H1 (cell line): ENCODE measurements at regions not wholly inside any gene's neighbourhood (a gene's known extent, or its start where the extent isn't known, plus 50 kb on each side); places are given as distances from the start of the nearest gene placed in this dataset.

Experiments
- CTCF ChIA-PET: fragments of 300-600 bp; sonication (Branson Sonifier 250); formaldehyde crosslinking; loops from one replicate; lab custom pipeline; 2021; ENCODE audit not compliant: partially characterized antibody; lab: Charles Lee
- POLR2A ChIA-PET: fragments of 300-600 bp; sonication (Branson Sonifier 250); formaldehyde crosslinking; loops from one replicate; lab custom pipeline; 2021; ENCODE audit warnings: inconsistent platforms; ENCODE audit not compliant: partially characterized antibody; lab: Charles Lee
- DNase-seq, 2 experiments: peaks; one replicate each; pipeline versions ENCODE4 v3.0.0 to v3.0.0-alpha.2; 2010 to 2022; ENCODE audit warnings: low spot score in 2 of 2, low read depth in 1 of 2, mixed read lengths in 1 of 2
- FAIRE-seq: peaks from 2 replicates; lab custom pipeline; 2011; peaks lifted over from hg19 to GRCh38; lab: Jason Lieb, UNC
- H2AFZ ChIP-seq: 2 replicates; pipeline ENCODE4 v1.8.1; 2012; ENCODE audit warnings: low read length, inconsistent platforms
- H2AK5ac ChIP-seq: 2 replicates; pipeline ENCODE4 v1.6.1; 2013; ENCODE audit warnings: low read depth, low read length
- H2BK120ac ChIP-seq: replicated peaks from 2 replicates; pipeline ENCODE3; 2013; ENCODE audit warnings: low read depth, low read length, inconsistent platforms
- H2BK12ac ChIP-seq: 2 replicates; pipeline ENCODE4 v1.6.1; 2013; ENCODE audit warnings: low read depth, low read length
- H2BK15ac ChIP-seq: 2 replicates; pipeline ENCODE4 v1.6.1; 2013; ENCODE audit warnings: low read length
- H2BK20ac ChIP-seq: 2 replicates; pipeline ENCODE4 v1.6.1; 2013; ENCODE audit warnings: low read length
- H2BK5ac ChIP-seq: 2 replicates; pipeline ENCODE4 v1.6.1; 2013; ENCODE audit warnings: low read depth, low read length
- H3K14ac ChIP-seq: 2 replicates; pipeline ENCODE4 v1.6.1; 2013; ENCODE audit warnings: inconsistent platforms; ENCODE audit not compliant: insufficient read length
- H3K18ac ChIP-seq: 2 replicates; pipeline ENCODE4 v1.6.1; 2013; ENCODE audit warnings: low read length; ENCODE audit errors: extremely low read depth
- H3K23ac ChIP-seq: 2 replicates; pipeline ENCODE4 v1.6.1; 2013; ENCODE audit warnings: inconsistent platforms; ENCODE audit not compliant: insufficient read length
- H3K23me2 ChIP-seq: 2 replicates; pipeline ENCODE4 v1.6.1; 2013; ENCODE audit warnings: low read depth, low read length
- H3K27ac ChIP-seq: 2 replicates; pipeline ENCODE4 v1.6.1; 2011; ENCODE audit warnings: low read depth, low read length, inconsistent platforms
- H3K27me3 ChIP-seq, 4 experiments: replicated peaks in 1 of 4; 1 replicate in 1 of 4; 2 replicates in 3 of 4; pipeline versions ENCODE4 v1.6.1 to v1.8.1; 2011 to 2013; ENCODE audit warnings: low read length in 3 of 4, mild to moderate bottlenecking in 3 of 4, inconsistent platforms in 2 of 4, mixed read lengths in 2 of 4, moderate library complexity in 1 of 4; ENCODE audit not compliant: control insufficient read depth in 3 of 4, insufficient read depth in 3 of 4; ENCODE audit errors: extremely low read depth in 1 of 4
- H3K36me3 ChIP-seq, 4 experiments: 2 replicates each; pipeline versions ENCODE4 v1.6.1 to v1.8.1; 2011 to 2013; ENCODE audit warnings: mild to moderate bottlenecking in 4 of 4, low read length in 3 of 4, moderate library complexity in 2 of 4, control low read depth in 1 of 4, inconsistent platforms in 1 of 4; ENCODE audit not compliant: insufficient read depth in 4 of 4, control insufficient read depth in 2 of 4
- H3K4ac ChIP-seq: replicated peaks from 2 replicates; pipeline ENCODE3; 2013; ENCODE audit warnings: low read length, low read depth, mixed read lengths, inconsistent platforms; ENCODE audit not compliant: insufficient read length
- H3K4me1 ChIP-seq, 4 experiments: replicated peaks in 1 of 4; 1 replicate in 1 of 4; 2 replicates in 3 of 4; pipeline versions ENCODE4 v1.6.1 to v1.8.1; 2011 to 2013; ENCODE audit warnings: low read length in 3 of 4, inconsistent platforms in 2 of 4, mixed read lengths in 1 of 4; ENCODE audit not compliant: insufficient read depth in 4 of 4, control insufficient read depth in 3 of 4
- H3K4me2 ChIP-seq, 2 experiments: 2 replicates each; pipeline versions ENCODE4 v1.6.1 to v1.8.1; 2011 to 2013; ENCODE audit warnings: low read depth in 2 of 2, low read length in 2 of 2, control low read depth in 1 of 2, inconsistent platforms in 1 of 2, mild to moderate bottlenecking in 1 of 2; ENCODE audit not compliant: insufficient read depth in 1 of 2
- H3K4me3 ChIP-seq, 4 experiments: fragments of 200-600, 300-600 bp in 1 of 4; sonication (generic), shearing (Covaris generic), sonication (Bioruptor Twin) in 1 of 4; 2 replicates each; pipeline versions ENCODE4 v1.5.1 to v1.8.1; 2011 to 2016; ENCODE audit warnings: low read length in 4 of 4, low read depth in 3 of 4, control low read depth in 2 of 4, inconsistent platforms in 2 of 4, mild to moderate bottlenecking in 2 of 4, mixed read lengths in 1 of 4, moderate library complexity in 1 of 4; ENCODE audit not compliant: insufficient read depth in 2 of 4; ENCODE audit errors: extremely low read depth in 1 of 4
- H3K56ac ChIP-seq: replicated peaks from 2 replicates; pipeline ENCODE3; 2013; ENCODE audit warnings: low read depth, mild to moderate bottlenecking, mixed read lengths, low read length, inconsistent platforms; ENCODE audit not compliant: insufficient read length
- H3K79me1 ChIP-seq: 2 replicates; pipeline ENCODE4 v1.6.1; 2013; ENCODE audit warnings: low read depth, low read length, control low read depth
- H3K79me2 ChIP-seq, 2 experiments: 2 replicates each; pipeline versions ENCODE4 v1.6.1 to v1.8.1; 2012 to 2013; ENCODE audit warnings: low read length in 2 of 2, mild to moderate bottlenecking in 2 of 2, inconsistent platforms in 1 of 2; ENCODE audit not compliant: insufficient read depth in 2 of 2, control insufficient read depth in 1 of 2
- H3K9ac ChIP-seq, 4 experiments: replicated peaks in 1 of 4; 1 replicate in 1 of 4; 2 replicates in 3 of 4; pipeline versions ENCODE4 v1.6.1 to v1.8.1; 2011 to 2013; ENCODE audit warnings: low read depth in 3 of 4, low read length in 3 of 4, control low read depth in 2 of 4, mild to moderate bottlenecking in 2 of 4, moderate library complexity in 2 of 4, inconsistent platforms in 1 of 4; ENCODE audit errors: extremely low read depth in 1 of 4
- H3K9me3 ChIP-seq, 2 experiments: 2 replicates each; pipeline versions ENCODE4 v1.6.1 to v1.8.1; 2012 to 2013; ENCODE audit warnings: mild to moderate bottlenecking in 2 of 2, moderate library complexity in 2 of 2, control low read depth in 1 of 2, inconsistent platforms in 1 of 2, low read depth in 1 of 2, low read length in 1 of 2, mixed read lengths in 1 of 2; ENCODE audit not compliant: insufficient read depth in 2 of 2
- H4K20me1 ChIP-seq, 2 experiments: replicated peaks in 1 of 2; 2 replicates each; pipeline versions ENCODE3 to v1.8.1; 2011 to 2013; ENCODE audit warnings: inconsistent platforms in 2 of 2, low read length in 2 of 2, mild to moderate bottlenecking in 1 of 2; ENCODE audit not compliant: insufficient read depth in 2 of 2, control insufficient read depth in 1 of 2
- H4K5ac ChIP-seq: 2 replicates; pipeline ENCODE4 v1.6.1; 2013; ENCODE audit warnings: low read length, low read depth, mixed read lengths, inconsistent platforms; ENCODE audit not compliant: insufficient read length
- H4K8ac ChIP-seq: 2 replicates; pipeline ENCODE4 v1.8.0; 2013; ENCODE audit warnings: mild to moderate bottlenecking, moderate library complexity, low read length, inconsistent platforms; ENCODE audit not compliant: insufficient read depth; ENCODE audit errors: extremely low read depth
- H4K91ac ChIP-seq: replicated peaks from 2 replicates; pipeline ENCODE3; 2013; ENCODE audit warnings: low read length, mixed read lengths, inconsistent platforms; ENCODE audit not compliant: insufficient read length
- ATF3 ChIP-seq: IDR thresholded peaks from 2 replicates; pipeline ENCODE4 v1.6.1; 2011; ENCODE audit warnings: low read depth, mild to moderate bottlenecking, low read length; ENCODE audit not compliant: insufficient read depth
- CTBP2 ChIP-seq: IDR thresholded peaks from 2 replicates; pipeline ENCODE4 v1.7.0; 2011; ENCODE audit warnings: borderline replicate concordance, mild to moderate bottlenecking, moderate library complexity, mixed read lengths, low read length; ENCODE audit not compliant: insufficient read depth, insufficient read length
- CTCF ChIP-seq, 3 experiments: IDR thresholded peaks; 1 replicate in 2 of 3; 2 replicates in 1 of 3; pipeline versions ENCODE4 v1.5.1 to v1.6.1; 2011; ENCODE audit warnings: low read length in 3 of 3, mild to moderate bottlenecking in 3 of 3, inconsistent platforms in 2 of 3, low read depth in 1 of 3, moderate library complexity in 1 of 3; ENCODE audit not compliant: insufficient read depth in 1 of 3; ENCODE audit errors: control extremely low read depth in 1 of 3
- HDAC2 ChIP-seq, 2 experiments: fragments of 300-600 bp in 1 of 2; sonication (generic) in 1 of 2; IDR thresholded peaks; 2 replicates each; pipeline ENCODE4 v1.6.1; 2011 to 2012; ENCODE audit warnings: low read depth in 2 of 2, low read length in 2 of 2, mild to moderate bottlenecking in 2 of 2, moderate library complexity in 2 of 2, borderline replicate concordance in 1 of 2, inconsistent platforms in 1 of 2
- KDM1A ChIP-seq: fragments of 200-600, 300-600 bp; sonication (generic); IDR thresholded peaks from 2 replicates; pipeline ENCODE4 v1.7.1; 2016; ENCODE audit warnings: mild to moderate bottlenecking, low read length, borderline replicate concordance
- POU5F1 ChIP-seq: IDR thresholded peaks from 2 replicates; pipeline ENCODE4 v1.6.1; 2011; ENCODE audit warnings: low read depth, mild to moderate bottlenecking, low read length, moderate library complexity
- SAP30 ChIP-seq: fragments of 300-600 bp; sonication (generic); IDR thresholded peaks from 2 replicates; pipeline ENCODE4 v1.7.1; 2012; ENCODE audit warnings: low read length, moderate library complexity, mild to moderate bottlenecking, inconsistent platforms; ENCODE audit not compliant: insufficient read depth, insufficient replicate concordance
- SIN3A ChIP-seq, 2 experiments: IDR thresholded peaks in 1 of 2; conservative IDR thresholded peaks in 1 of 2; 2 replicates each; pipeline ENCODE4 v1.6.1; 2011 to 2012; ENCODE audit warnings: low read length in 2 of 2, improper control_type of control experiment in 1 of 2, low read depth in 1 of 2, mild to moderate bottlenecking in 1 of 2
- WGBS, 2 experiments: shearing (Covaris generic) in 1 of 2; methylation state at CpG; one replicate each; pipeline versions ENCODE4 v1.1.6 to v1.1.7; 2013 to 2015; ENCODE audit warnings: low lambda C conversion rate in 2 of 2, mixed read lengths in 2 of 2, inconsistent platforms in 1 of 2, low coverage in 1 of 2, missing lambda C conversion rate in 1 of 2; ENCODE audit not compliant: insufficient replicate concordance in 2 of 2, insufficient coverage in 1 of 2, insufficient read length in 1 of 2; ENCODE audit errors: extremely low coverage in 1 of 2, missing lambda C conversion rate in 1 of 2; 5-methylcytosine and 5-hydroxymethylcytosine counted together

- Histone ChIP-seq H3K79me2 (no peaks in the 10 kb centered on the region), H3K9me3 (no peaks in the 10 kb centered on the region), H3K18ac (no peak overlapping the region), H2BK5ac (no peak overlapping the region), H3K4me2 (no peak overlapping the region), H2BK120ac (no peak overlapping the region), H2BK12ac (no peak overlapping the region), H3K4me3 (no peak overlapping the region), H3K56ac (no peak overlapping the region), H3K27me3 (no peaks in the 10 kb centered on the region), H3K4me1 (peaks cover 0 to 7% (median 0%) of the 10 kb centered on the region in 4 experiments; a peak in 1 of 7 replicates), H2AFZ (no peak overlapping the region), H3K27ac (no peak overlapping the region), H2BK15ac (no peak overlapping the region), H3K23ac (no peak overlapping the region), H3K4ac (no peak overlapping the region), H2AK5ac (no peak overlapping the region), H4K91ac (no peak overlapping the region), H3K9ac (no peak overlapping the region), H3K14ac (no peak overlapping the region), H2BK20ac (no peak overlapping the region), H4K5ac (no peak overlapping the region), H3K79me1 (no peaks in the 10 kb centered on the region), H4K8ac (no peak overlapping the region), H3K23me2 (no peaks in the 10 kb centered on the region), H3K36me3 (no peaks in the 10 kb centered on the region), H4K20me1 (no peaks in the 10 kb centered on the region)
- FAIRE-seq = no peak
- CTCF ChIA-PET = interaction anchor here (1.0 kb wide), 1 partner anchor 108 kb away, joined by 3 read pairs; no protein-coding TSS in a partner anchor
- no peak for TF ChIP-seq SAP30
- TF ChIP-seq ATF3 = no peak
- no peak for TF ChIP-seq HDAC2 (IDR thresholded peaks at IDR 0.05; ENCODE audit: borderline replicate concordance in 1 of 2, low read depth in 2 of 2, low read length in 2 of 2)
- TF ChIP-seq POU5F1 = no peak
- TF ChIP-seq SIN3A (conservative IDR thresholded peaks at IDR 0.05 in 1 of 2, IDR thresholded peaks at IDR 0.05 in 1 of 2; ENCODE audit: low read depth in 1 of 2, low read length in 2 of 2) = no peak
- TF ChIP-seq KDM1A = no peak
- no peak for TF ChIP-seq CTBP2
- no peak for TF ChIP-seq CTCF (IDR thresholded peaks at IDR 0.05; ENCODE audit: control extremely low read depth in 1 of 3, insufficient read depth in 1 of 3, low read depth in 1 of 3, low read length in 3 of 3)
- DNase-seq = no peak
- POLR2A ChIA-PET = no interaction called here
- WGBS, 2 experiments = 96% methylated on average over 14 of the region's 17 CpGs; no CpG with 5 or more reads in 1 of the 2 experiments
These were observed 201.6 kb upstream of the SALL3 start for GRCh38 chr18:78777992-78778391.
